Neural progenitor cell (in vitro differentiated cells): ENCODE measurements at regions not wholly inside any gene's neighbourhood (a gene's known extent, or its start where the extent isn't known, plus 50 kb on each side); places are given as distances from the start of the nearest gene placed in this dataset.
"Not testable (repeated sequence)": the region's sequence is repeated elsewhere in the genome, so short reads cannot be mapped to it uniquely, and the experiment has no call there.

Source experiments
- CTCF ChIP-seq: fragments of 200-600 bp; sonication (generic); IDR thresholded peaks from 2 replicates; pipeline ENCODE4 v1.5.1; 2017; ENCODE audit warnings: antibody characterized with exemption, mild to moderate bottlenecking
- EZH2 ChIP-seq: fragments of 200-600 bp; sonication (generic); IDR thresholded peaks from 2 replicates; pipeline ENCODE4 v1.6.1; 2017; ENCODE audit warnings: antibody characterized with exemption, mild to moderate bottlenecking, moderate library complexity

GRCh38 chr3:195967387-195967720 is 59.0 kb upstream of the TNK2 start:
- TF ChIP-seq CTCF, EZH2: not testable (repeated sequence)
